CD4-positive, alpha-beta T cell treated with Interleukin-21 for 1 hour (primary cell): ENCODE measurements at regions not wholly inside any gene's neighbourhood (a gene's known extent, or its start where the extent isn't known, plus 50 kb on each side); places are given as distances from the start of the nearest gene placed in this dataset.

Experiments
- DNase-seq: peaks from one replicate; pipeline ENCODE4 v3.0.0-alpha.2; 2020

DNA sequence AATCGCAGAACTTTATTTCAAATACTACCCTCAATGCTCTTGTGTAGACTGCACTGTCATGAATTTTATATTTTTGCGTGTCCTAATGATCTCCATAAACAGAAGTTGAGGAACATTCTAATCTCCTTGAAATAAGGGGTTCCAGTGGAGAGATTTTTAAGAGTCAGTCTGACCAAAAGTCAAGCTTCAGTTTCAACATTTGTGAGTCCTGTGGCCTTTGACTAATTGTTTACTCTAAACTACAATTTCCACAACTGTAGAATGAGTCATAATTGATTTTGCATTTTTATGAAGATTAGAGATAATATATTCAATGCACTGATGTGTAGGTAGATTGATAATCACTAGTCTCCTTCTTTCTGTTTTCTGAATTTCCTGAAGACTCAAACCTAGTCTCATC, 720.3 kb upstream of the ID2 start:
- no peak for DNase-seq

DNA sequence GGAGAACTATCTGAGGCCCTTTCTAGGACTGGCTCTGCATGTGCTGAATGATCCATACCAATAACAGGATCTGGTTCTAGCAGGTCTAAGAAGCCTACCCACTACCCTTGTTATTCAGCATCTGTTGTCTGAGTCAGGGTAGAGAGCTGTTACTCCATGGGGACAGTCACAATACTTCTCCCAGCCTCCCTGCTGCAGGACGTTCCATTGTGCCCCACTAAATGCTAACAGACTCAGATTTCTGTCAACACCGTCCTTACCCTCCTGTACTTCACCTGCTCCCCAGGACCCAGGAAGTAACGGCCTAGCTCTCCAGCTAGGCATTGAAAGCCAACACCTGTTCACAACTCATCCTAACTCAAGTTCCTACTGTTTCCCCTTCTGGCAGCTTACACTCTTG, 719.7 kb upstream of the ID2 start:
- no peak for DNase-seq

DNA sequence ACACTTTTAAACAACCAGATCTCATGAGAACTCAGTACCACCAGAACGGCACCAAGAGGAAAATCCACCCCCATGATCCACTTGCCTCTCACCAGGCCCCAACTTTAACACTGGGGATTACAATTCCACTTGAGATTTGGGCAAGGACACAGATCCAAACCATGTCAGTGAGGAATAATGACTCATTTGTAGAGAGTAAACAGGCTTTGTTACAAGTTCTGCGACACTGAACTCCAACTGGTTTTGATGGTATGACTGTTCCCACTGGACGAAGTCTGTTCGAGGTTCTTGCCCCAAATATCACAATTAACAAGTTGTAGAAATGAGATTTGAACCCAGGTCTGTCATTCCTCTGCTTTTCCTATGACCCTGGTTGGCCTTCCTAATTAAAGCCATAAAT, 718.1 kb upstream of the ID2 start:
- no peak for DNase-seq

DNA sequence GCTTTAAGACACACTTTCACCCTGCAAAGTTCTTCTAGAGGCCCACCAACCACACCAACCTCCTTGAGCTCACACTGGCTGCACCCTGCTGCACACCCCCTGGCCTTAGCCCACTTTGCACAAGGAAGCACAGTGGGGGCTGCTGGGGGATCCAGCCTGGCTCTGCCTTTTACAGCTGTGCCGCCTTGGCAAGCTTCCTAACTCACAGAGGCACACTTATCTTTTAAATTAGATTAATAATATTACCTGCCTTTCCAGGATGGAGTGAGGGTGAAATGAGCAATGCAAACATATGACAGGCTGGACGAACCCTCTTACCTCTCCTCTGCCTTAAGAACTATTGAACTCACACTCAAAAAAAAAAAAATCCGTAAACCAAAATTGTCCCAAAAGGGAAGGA, 715.8 kb upstream of the ID2 start:
- DNase-seq: no peak

DNA sequence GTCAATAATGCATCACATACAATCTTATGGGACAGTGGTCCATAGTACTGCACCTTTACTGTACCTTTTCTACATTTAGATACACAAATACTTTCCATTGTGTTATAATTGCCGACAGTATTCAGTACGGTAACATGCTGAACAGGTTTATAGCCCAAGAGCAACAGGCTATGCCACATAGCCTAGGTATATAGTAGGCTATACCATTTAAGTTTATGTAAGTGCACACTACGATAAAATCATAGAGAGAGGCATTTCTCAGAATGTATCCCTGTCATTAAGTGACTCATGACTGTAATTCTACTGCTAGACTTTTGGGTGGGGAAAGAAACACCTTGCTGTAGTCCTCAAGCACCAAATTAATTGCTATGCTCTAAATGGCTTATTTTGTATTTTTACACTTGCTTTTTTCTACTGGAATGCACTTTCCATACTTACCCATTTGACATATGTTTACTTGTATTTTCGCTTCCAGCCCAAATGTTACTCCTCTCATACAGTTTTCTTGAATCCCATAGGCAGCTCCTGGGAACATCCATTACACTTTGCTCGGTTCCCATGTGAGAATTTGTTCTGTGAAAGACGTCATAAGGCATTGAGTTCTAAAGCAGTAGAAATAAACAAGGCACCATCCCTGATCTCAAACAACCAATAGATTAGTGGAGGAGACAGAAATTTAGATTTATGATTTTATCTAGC, 714.0 kb upstream of the ID2 start:
- DNase-seq: no peak

DNA sequence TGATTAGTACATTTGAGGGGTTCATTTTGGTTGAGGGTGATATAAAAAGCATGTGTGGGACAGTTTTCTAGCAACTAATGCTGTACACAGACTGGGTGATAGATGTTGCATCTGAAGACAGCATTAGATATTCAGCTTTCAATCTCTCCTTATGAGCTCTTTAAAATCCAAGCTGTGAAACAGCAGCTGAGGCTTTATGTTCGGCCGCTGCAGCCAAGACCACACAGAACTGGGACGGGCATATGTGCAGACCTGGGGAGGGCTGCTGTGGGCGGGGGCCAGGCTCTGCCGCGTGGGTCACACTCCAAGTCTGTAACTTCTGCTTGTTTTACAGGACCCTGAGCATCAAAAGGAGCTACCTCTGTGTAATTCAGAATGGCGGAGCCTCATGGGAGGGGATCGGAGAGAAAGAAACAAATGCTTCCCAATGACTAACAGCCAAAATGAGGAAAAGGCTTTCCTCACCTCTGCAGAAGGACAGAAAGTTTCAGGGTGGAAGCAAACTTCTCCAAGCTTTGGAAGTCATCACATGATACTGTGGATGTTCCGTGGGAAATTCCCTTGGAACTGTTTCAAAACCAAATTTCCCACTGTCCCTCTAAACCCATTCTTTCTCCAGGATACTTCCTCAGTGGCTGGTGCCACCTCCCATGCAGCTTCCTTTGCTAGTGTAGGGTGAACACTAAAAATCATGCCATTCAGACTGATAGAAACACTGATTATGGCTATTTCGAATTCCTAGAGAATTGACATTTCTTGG, 711.9 kb upstream of the ID2 start:
- no peak for DNase-seq

DNA sequence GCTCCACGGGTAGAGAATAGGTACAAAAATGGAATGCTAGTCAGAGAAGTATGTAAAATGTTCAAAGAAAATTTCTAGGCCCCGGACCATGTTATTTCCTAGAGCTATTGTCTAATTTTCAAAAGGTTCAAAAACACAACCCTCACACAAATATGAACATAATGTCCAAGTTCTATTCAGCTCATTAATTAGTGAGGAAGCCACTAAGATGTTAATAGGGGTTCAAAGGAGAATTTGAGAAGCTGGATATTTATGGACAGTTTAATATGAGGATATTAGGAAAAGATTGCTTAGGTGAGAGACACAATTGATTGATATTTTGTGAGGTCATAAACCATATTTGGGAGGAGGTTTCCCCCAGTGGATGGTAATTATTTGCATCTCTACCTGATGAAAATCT, 710.6 kb upstream of the ID2 start:
- DNase-seq: no peak

DNA sequence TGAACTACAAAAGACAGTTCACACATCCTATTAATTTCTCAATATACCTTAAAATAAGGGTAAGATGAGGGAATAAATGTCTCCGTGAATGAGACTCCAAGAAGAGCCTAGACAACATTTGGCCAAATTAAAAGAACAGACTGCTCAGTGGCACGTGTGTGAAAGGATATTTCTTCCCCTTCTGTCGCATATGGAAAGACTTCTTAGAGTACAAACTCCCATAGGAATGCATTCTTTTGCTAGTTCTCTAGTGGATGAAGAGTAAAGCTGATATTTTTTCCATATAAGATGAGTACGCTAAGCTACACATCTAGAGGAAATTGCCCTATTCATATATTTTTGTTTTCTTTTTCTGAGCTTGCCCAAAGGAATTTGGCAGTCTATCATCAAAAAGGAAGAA, 710.0 kb upstream of the ID2 start:
- DNase-seq: no peak

DNA sequence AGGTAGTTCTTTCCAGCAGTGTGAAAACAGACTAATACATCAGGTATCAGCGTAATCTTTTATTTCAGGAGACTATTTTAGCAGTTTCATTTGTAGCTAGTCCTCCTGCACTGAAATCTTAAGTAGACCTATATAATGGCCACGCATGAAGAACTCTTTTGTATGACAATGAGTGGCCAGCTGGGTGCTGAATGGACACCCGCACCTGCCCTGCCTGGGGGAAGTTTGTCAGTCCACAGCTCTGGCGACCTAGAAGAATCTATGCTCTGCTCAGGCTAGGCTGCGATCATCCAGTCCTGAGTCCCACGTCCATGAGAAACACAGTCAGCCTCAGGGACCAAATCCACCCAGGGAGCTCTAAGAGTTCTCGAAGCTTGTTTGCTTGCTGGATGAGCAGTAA, 709.2 kb upstream of the ID2 start:
- no peak for DNase-seq

DNA sequence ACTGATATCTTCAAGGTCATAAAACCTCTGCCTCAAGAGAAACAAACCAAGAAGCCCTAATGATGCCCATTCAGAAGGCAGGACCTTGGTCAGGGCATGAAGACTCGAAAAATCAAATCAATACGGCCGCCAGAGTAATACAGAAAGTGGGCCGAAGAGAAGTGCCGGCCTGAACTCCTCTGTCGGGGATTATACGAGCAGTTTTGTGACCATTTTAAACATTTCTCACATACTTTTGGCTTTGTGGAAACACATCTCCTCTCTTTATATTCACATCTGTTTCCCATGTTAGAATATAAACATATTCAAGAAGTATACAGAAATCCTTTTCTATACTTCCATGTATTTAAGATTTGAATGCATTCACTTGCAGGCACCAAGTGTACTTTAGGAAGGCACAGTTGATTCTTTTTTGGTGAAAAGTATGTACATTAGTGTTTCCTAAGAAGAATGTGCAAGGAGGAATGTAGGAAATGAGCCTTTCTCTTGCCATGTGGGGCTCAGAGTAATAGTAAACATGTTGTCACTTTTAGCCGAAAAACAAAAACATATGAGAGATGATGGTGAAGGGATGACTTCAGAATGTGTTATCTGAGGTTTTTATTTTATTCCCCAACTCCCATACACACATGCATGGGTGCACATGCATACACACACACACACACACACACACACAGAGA, 707.9 kb upstream of the ID2 start:
- no peak for DNase-seq

DNA sequence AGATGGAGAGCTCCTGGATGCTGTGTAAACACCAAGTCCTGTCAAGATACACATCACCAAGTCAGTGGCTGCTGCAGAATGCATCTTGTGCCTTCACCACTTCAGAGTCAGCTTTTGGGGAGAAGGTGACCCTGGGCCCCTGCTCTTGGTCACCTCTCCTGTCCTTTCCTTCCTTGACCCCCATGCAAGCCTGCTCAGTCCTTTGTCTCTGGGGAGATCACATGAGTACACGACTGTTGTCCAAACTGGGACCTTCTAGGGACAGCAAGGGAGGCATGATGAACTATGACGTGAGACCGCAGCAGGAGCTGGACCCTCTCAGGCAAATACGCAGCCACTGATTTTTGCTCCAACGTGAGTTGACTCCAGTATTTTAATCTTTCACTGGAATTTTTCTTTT, 706.9 kb upstream of the ID2 start:
- DNase-seq: no peak

DNA sequence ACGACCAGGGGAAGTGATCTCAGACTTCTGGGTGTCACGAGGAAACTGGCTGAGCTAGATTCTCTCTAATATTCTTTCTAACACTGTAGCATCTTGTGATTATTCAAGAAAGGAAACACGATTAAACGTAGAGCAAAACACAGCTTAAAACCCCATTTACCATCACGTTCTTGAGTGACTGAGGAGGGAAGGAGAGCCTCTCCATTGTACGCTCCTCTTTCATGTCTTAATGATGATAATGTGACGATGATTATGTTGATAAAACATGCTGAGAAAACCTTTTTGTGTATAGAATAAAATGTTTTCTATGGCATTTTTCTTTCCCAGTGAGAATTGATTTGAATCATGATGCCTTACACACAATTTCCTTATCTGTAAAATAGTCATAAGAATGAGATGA, 705.6 kb upstream of the ID2 start:
- no peak for DNase-seq

DNA sequence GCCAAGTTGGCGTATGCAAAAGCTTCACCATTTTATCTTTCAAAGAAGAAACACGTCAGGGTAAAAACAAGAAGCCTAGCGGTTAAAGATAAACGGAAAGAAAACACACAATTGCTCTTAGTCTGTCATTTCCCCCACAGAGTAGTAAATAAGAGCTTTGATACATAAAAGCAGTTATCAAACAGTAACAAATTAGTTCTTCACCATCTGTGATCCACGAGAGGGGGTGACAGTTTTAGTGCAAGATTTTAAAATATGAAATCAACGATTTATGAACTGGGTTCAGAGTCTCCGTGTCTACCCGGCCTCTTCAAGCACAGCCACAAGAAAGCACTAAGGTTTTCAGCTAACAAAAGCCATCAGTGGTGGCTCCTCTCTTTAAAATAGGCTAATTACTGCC, 703.9 kb upstream of the ID2 start:
- no peak for DNase-seq

DNA sequence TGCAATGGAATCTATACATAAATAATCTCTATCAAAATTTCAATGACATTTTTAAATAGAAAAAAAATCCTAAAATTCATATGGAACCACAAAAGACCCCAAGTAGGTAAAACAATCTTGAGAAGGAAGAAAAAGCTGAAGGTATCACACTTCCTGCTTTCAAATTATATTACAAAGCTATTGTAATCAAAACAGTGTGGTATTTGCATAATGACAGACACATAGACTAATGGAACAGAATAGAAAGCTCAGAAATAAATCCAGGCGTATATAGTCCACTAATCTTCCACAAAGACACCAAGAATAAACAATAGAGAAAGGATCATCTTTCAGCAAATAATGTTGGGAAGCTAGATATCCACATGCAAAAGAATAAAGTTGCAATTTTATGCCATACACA, 699.8 kb upstream of the ID2 start:
- no peak for DNase-seq

DNA sequence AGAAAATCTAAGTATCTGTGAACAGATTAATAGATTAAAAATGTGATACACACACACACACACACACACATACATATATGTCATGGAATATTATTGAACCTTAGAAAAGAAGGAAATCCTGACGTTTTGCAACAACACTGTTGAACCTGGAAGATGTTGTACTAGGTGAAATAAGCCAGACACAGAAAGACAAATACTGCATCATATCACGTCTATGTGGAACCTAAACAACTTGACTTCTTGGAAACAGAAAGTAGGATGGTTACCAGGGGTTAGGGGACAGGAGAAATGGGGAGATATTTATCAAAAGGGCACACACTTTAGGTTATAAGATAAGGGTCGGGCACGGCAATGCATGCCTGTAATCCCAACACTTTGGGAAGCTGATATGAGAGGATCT, 698.4 kb upstream of the ID2 start:
- DNase-seq: no peak

DNA sequence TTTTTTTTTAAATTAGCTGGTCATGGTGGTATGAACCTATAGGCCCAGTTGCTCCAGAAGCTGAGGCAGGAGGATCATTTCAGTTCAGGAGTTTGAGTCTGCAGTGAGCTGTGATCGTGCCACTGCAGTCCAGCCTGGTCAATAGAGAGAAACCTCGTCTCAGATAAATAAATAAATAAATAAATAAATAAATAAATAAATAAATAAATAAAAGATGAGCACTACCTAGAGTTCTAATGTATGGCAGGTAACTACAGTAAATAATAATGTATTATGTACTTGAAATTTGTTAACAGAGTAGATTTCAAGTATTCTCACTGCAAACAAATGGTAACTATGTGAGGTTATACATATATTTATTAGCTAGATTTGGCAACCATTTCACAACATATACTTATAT, 697.9 kb upstream of the ID2 start:
- DNase-seq: no peak

DNA sequence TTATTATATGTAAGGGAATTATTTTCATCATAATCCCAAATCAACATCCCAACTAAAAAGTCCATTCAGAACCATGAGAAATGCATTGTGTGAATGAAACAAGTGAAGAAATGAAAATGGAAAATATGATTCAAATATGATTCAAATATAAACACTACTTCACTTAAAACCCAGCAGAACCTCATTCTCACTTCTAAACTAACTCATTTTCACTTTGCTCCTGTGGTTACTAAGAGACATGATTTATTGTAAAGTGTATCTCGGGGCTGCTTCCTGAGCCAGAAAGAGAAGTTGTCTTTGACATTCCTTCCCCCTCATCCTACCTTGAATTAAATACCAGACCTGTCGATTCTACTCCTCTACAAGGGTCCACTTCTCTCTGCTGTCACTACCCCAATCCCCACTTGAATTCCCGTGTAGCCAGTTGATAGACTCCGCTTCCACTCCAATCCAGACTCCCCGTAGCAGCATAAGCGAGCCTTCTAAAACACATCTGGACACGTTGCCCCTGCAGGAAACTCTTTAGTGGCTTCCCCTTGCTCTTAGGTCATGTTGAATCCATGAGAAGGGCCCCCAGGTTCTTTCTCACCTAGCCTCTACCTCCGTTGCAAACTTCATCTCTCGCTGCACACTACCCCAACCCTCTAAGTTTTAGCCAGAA, 697.0 kb upstream of the ID2 start:
- no peak for DNase-seq

DNA sequence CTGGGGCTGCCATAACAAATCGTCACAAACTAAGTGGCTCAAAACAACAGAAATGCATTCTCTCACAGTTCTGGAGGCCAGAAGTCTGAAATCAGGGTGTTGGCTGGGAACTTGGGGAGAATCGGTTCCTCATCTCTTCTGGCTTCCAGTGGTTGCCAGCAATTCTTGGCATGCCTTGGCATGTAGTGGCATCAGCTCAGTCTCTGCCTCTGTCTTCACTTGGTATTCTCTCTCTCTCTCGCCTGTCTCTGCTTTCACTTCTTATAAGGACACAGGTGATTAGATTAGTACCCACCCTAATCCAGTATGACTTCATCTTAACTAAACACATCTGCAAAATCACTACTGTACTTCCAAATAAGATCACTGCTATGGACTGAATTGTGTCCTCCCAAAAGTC, 695.4 kb upstream of the ID2 start:
- no peak for DNase-seq

DNA sequence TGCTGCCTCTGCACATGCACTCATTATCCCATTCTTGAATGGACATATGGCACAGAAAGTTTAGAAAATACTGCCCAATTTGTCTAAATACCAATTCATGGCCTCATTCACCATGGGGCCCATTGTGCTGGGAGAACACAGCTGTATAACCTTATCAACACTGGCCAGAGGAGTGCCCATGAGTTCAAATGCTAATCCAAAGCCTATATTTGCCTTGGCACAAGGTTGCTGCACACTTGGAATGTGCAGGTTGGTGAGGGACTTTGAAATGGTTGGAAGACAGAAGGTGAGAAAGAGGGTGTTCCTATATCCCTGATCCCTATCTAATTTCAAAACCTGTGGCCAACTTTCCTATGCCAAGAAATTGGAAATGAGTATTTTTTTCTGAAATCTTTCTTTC, 693.9 kb upstream of the ID2 start:
- no peak for DNase-seq

DNA sequence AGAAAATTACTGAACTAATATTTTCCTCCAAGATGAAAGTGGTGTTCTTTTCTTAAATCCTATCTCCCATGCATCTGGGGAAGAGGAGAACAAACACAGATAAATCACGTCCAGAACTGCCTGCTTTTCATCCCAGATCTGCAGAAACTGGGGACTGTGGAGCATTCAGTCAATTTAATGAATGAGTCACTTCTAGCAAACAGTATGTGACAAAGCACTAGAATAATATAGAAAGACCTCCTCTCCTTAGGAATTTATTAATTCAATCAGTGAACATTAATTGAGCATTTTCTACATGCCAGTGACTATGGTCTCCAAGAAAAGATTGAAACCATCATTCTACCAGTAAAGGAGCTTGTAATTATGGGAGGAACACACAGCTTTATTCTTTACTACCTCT, 693.4 kb upstream of the ID2 start:
- DNase-seq: no peak

DNA sequence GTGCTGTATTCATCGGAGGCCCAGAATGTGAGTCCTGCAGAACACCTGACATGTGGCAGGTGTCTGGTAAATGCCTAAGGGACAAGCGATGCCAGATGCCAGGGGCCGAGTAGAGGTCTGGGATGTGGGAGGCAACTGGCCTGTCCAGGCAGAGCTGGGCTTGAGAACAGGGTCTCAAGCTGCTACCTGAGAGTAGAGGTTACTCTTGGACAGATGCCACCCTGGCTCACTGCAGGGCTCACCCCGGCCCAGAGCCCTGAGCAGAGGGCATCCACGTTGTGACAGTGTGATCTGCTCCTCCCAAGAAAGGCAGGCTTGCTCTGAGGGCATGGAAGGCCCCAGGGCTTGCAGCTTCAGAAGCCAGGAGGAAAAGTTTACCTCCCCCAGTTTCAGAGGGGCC, 692.0 kb upstream of the ID2 start:
- no peak for DNase-seq

DNA sequence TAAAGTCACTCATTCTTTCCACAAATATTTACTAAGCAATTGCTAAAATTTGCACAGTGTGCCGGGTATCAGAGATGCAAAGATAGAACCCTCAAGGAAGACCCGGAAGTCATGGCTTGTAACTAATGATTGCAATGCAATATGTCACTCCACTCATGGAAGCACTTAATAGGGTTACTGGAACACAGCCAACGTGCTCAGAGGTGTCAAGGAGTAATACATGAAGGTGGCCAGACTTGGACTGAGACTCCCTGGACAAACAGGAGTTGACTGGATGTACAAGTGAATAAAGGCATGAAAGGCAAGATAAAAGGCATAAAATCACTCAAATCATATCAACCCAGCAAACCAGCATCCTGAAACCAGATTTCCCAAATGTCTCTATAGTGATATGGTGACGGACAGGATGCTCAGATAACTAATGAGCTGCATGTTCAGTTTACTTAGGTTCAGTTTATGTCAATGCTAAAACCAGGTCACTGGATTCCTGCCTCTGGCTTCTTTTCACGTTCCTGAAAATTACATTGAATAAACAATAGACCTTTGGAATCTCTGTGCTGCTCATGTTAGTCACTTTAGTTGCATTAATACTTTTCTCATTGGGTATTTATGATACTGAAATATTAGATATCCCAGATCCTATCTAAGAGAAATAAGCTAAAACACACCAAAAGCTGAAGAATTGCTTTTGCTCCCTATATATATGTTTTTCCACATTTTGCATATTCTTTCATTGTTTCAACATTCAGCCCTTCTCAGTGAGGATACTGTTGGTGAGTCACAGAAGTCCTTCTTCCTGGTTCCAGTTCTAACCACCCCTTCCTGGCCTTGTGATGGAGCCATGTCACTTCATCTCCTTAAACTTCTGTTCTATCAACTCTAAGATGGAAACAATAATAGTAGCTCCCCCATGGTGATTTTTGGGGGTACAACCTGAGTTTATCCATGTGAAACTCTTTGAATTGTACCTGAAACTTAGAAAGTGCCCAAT, 688.9 kb upstream of the ID2 start:
- DNase-seq: no peak
